NCI-H524 treated with DMSO at 0.1 percent for 48 hours (cell line): ENCODE measurements at regions not wholly inside any gene's neighbourhood (a gene's known extent, or its start where the extent isn't known, plus 50 kb on each side); places are given as distances from the start of the nearest gene placed in this dataset.
"Not testable (repeated sequence)": the region's sequence is repeated elsewhere in the genome, so short reads cannot be mapped to it uniquely, and the experiment has no call there.

Experiments
- DNase-seq: peaks from one replicate; lab custom pipeline; 2025; lab: John Stamatoyannopoulos, UW

GRCh38 chr6:8831366-8832152 lies 396.2 kb upstream of the SLC35B3 start:
- DNase-seq = no peak

GRCh38 chr6:8830794-8831193 lies 395.4 kb upstream of the SLC35B3 start:
- DNase-seq = no peak

- DNase-seq = no peak
These were observed 394.5 kb upstream of the SLC35B3 start for GRCh38 chr6:8829796-8830195.

GRCh38 chr6:8829296-8829695 lies 394.0 kb upstream of the SLC35B3 start:
- DNase-seq = no peak

- DNase-seq = no peak
These were observed 393.0 kb upstream of the SLC35B3 start for GRCh38 chr6:8828376-8828775.

- DNase-seq = no peak
These were observed 390.4 kb upstream of the SLC35B3 start for GRCh38 chr6:8825726-8826125.

DNA sequence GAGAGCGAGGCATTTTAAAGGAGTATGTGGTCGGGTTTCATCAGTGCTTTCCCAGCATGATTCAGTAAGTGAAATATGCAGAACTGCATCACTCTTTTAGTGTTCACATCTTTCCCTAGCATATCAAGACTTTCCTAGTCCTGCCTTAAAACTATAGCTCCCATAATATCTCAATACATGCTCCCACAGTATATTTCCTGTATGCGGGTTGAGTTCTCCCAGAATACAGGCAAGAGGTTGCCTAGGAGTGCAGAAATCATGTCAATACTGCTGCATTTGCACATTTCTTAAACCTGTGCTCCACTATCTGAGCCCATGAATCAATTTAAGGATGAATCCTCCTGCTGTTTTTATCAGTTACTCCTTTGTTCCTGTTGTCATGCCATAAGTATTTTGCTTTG lies 386.6 kb upstream of the SLC35B3 start:
- DNase-seq = no peak

- DNase-seq = no peak
These were observed 385.0 kb upstream of the SLC35B3 start for GRCh38 chr6:8820313-8820712.

GRCh38 chr6:8819446-8819845 lies 384.1 kb upstream of the SLC35B3 start:
- no peak for DNase-seq

DNA sequence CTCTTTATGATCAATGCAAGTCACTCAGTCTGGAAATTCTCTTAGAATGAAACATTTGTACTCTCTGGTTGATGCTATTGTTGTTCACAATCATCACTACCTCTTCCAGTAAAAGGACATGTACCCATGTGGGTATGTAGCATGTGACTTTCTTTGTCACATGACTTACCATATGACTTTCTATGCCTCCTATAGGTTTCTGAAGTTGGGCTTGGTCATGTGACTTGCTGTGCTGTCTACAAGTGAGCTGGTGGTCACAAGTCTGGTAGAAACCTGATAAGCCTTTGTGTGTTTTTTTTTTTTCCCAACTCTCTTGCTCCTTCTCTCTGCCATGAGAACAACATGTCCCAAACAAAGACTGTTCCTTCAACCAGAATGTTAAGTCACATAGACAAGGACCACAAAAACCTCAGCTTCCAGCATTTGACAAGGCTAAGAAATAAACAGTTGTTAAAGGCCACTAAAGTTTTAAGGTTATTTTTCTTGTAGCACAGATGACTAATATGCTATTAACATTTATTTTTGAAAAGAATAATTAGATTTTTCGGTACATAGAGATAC lies 379.2 kb upstream of the SLC35B3 start:
- DNase-seq = no peak

DNA sequence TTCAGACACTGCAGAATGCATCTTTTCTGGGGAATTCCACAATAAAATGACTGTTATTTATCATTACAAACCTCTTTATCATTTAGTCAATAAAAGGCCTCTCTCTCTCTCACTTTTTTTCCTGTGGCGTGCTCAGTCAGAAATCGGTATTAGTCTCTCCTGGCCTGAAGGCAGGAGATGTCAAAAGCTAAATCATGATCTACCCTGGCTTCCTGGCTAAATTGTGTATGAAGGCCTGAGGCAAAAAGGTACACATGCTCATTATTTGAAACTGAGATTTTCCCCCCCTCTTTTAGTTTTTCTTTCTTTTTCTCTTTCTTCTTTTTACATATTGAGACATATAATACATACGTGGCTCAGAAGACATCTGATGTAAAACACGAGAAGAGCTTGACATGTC lies 375.0 kb upstream of the SLC35B3 start:
- no peak for DNase-seq

GRCh38 chr6:8809662-8810061 lies 374.3 kb upstream of the SLC35B3 start:
- DNase-seq = no peak

DNA sequence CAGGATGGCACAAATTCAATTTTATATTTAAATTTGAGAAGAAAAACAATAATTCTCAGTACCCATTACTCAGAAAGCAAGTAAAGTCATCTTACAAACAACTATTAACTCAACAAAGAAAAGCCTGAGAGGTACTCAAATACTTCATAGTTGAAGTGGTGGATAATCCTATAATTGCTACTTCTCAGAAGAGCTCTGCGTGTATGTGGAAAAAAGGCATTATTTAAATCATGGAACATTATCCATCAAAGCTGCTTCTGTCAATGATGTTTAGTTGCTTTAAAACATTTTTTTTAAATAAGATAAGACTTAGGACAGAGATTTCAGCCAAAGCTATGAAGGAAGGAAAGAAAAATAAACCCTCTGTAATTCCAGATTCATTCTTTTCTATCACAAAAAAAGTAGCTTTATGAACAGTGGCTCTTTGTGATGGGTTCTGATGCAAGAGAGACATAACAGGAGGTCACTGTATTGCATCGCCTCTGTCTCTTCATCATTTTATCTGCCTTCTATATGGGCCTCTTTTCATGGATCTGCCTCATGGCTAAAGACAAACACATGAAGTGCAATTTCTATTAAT lies 367.9 kb upstream of the SLC35B3 start:
- peak; percentile 50 for DNase-seq

GRCh38 chr6:8802397-8802796 lies 367.1 kb upstream of the SLC35B3 start:
- not testable (repeated sequence) for DNase-seq

- no peak for DNase-seq
These were observed 359.1 kb upstream of the SLC35B3 start for GRCh38 chr6:8794420-8794819.

DNA sequence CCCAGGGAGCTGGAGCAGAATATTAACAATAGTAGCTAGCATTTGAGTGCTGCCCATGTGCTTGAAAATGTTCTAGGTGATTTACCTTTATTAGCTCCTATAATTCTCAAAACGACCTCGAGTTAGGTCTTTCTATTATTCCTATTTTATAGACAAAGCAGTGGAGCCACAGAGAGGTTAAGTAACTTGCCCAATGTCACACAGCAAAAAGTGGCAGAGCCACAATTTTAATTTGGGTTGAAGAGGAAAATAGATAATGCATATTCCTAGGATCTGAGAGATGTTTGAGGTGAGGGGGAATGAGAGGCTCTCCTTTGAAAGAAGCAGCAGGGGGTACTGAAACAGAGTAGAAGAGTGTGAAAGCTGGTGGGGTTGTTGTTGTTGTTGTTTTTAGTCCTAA lies 354.5 kb upstream of the SLC35B3 start:
- no peak for DNase-seq

- DNase-seq = no peak
These were observed 349.9 kb upstream of the SLC35B3 start for GRCh38 chr6:8785223-8785622.

DNA sequence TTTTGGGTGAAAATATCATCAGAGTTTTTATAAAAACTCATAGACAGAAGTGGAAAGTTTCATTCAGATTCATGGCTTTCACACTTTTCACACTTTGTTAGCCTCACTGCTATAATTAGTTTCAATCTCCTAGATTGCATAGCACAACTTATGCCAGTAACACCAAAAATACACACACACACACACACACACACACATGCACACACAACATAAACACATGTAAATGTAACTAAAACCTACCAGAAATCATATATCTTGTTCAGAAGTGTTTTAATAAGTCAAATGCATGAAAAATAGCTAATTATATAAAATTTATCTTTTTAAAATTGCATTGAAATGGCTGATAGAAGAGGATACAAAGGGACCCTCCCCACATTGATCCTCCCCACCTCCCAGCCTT lies 347.8 kb upstream of the SLC35B3 start:
- no peak for DNase-seq

DNA sequence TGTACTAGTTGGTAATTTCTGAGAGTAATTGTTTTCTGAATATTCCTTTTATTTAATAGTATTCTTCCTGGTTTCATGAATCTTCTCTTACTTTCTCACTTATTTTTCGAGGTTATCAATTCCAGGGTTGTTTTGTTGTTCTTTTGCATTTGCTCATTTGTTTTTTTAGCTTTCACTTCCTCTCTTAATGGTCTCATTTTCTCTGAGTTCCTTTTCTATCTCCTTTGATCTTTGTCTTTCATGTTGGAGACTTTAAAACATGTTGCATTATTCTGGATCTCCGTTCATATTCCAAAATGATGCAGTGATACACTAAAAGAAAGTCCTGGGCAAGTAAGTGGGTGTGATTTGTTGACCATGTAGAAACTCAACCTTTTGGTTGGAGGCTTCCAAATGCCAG lies 345.3 kb upstream of the SLC35B3 start:
- no peak for DNase-seq

GRCh38 chr6:8764733-8765132 lies 329.4 kb upstream of the SLC35B3 start:
- DNase-seq = no peak

DNA sequence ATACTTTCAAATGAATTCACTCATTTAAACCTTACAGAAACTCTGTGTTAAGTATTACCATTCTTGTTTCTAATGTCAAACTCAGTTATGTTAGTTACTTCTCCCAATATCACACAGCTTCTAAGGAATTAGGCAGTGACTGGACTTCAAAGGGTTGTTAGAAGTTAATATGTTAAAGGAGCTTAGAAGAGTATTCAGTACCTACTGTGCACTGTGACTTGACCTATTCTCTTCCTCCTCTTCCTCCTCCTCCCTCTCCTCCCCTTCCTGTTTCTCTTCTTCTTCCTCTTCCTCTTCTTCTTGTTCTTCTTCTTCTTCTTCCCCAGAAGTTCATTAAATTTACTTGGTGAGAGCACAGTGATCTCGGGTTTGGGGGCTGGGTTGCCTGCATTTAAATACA lies 325.6 kb upstream of the SLC35B3 start:
- DNase-seq = no peak

- DNase-seq = no peak
These were observed 323.1 kb upstream of the SLC35B3 start for GRCh38 chr6:8758412-8758811.

GRCh38 chr6:8750627-8751026 lies 315.3 kb upstream of the SLC35B3 start:
- peak; percentile 2 for DNase-seq

- DNase-seq = no peak
These were observed 314.1 kb upstream of the SLC35B3 start for GRCh38 chr6:8749465-8749864.
